ENCODE measurements at regions not wholly inside any gene's neighbourhood (a gene's known extent, or its start where the extent isn't known, plus 50 kb on each side); places are given as distances from the start of the nearest gene placed in this dataset.

DNA sequence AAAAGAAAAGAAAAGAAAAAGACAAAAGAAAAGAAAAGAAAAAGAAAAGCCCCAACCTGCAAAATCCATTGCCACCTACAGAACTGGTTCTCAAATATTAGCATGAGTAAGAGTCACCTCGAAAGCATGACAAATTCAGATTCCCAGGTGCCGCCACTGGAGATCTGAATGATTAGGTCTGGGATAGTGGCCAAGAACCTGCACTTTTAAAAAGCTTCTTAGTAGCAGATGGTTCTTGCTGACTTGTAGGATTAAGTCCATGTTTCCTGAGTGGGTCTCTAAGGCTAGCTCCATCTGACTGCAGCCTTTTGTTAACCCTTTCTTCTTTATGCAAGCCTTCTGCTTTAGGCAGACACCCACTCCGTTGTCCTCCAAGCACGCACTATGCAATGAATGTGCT is 178.5 kb upstream of the CDH18 start:
- no peak for TF ChIP-seq CTCF (conservative IDR thresholded peaks at IDR 0.05)
- TF ChIP-seq EZH2 (IDR thresholded peaks at IDR 0.05; ENCODE audit: low read depth) = no peak

Measured in PC-9 (cell line).